ENCODE measurements at regions not wholly inside any gene's neighbourhood (a gene's known extent, or its start where the extent isn't known, plus 50 kb on each side); places are given as distances from the start of the nearest gene placed in this dataset.
A peak's percentile ranks its signal among the peaks of the same experiment; 100 is the strongest.
"Not testable (repeated sequence)": the region's sequence is repeated elsewhere in the genome, so short reads cannot be mapped to it uniquely, and the experiment has no call there.

- not testable (repeated sequence) for TF ChIP-seq EZH2 (IDR thresholded peaks at IDR 0.05; ENCODE audit: low read depth, unreplicated experiment); POLR2AphosphoS5 (IDR thresholded peaks at IDR 0.05; ENCODE audit: low read depth); CREB1 (CRISPR knock-in tag; IDR thresholded peaks at IDR 0.05; ENCODE audit: low read depth); REST (IDR thresholded peaks at IDR 0.05; ENCODE audit: unreplicated experiment); ZNF114 (CRISPR knock-in tag; IDR thresholded peaks at IDR 0.05); ETS1 (IDR thresholded peaks at IDR 0.05); EZH2phosphoT487 (IDR thresholded peaks at IDR 0.05; ENCODE audit: unreplicated experiment); NANOG (IDR thresholded peaks at IDR 0.05; ENCODE audit: borderline replicate concordance); JUNB (IDR thresholded peaks at IDR 0.05; ENCODE audit: unreplicated experiment)
- TF ChIP-seq CTCF (conservative IDR thresholded peaks at IDR 0.05; ENCODE audit: low read depth in 2 of 2) = peak; percentile 24 to 53; a peak in 3 of 4 replicates
Measured at GRCh38 chrX:3972104-3972858, 258.8 kb upstream of the PRKX start.
